ENCODE measurements at regions not wholly inside any gene's neighbourhood (a gene's known extent, or its start where the extent isn't known, plus 50 kb on each side); places are given as distances from the start of the nearest gene placed in this dataset.

- H3K27me3 Mint-ChIP-seq: peaks cover 1 to 10% of the 10 kb centered on the region in 2 donors
- CTCF ChIA-PET: interaction anchor here in 1 of 2 donors (0.6 kb wide), 1 partner anchor 108 kb away, joined by 12 read pairs; no protein-coding TSS in a partner anchor
- H3K36me3 Mint-ChIP-seq: no peaks in the 10 kb centered on the region
- H3K4me1 Mint-ChIP-seq: no peaks in the 10 kb centered on the region
- POLR2A ChIA-PET: interaction anchor here in 1 of 2 donors (0.6 kb wide), 1 partner anchor 855 kb away, joined by 3 read pairs; no protein-coding TSS in a partner anchor
- Histone ChIP-seq H3K27me3 (replicated peaks in 1 of 2; ENCODE audit: control insufficient read depth in 2 of 2, extremely low read depth in 1 of 2, insufficient read depth in 2 of 2, low read length in 1 of 2) (peaks cover 0 to 12% of the 10 kb centered on the region in 2 experiments), H3K4me3 (ENCODE audit: control insufficient read depth in 1 of 2, extremely low read depth in 1 of 2, low read length in 1 of 2) (no peak overlapping the region), H3K4me1 (ENCODE audit: control insufficient read depth in 1 of 2, extremely low read depth in 1 of 2, insufficient read depth in 2 of 2, low read length in 2 of 2) (no peaks in the 10 kb centered on the region), H3K9me3 (no peaks in the 10 kb centered on the region), H3K27ac (ENCODE audit: low read length) (no peak overlapping the region), H3K36me3 (ENCODE audit: control insufficient read depth in 2 of 2, extremely low read depth in 1 of 2, insufficient read depth in 1 of 2, low read length in 1 of 2) (no peaks in the 10 kb centered on the region)
- no peak overlapping the region for H3K27ac Mint-ChIP-seq
- no peak for DNase-seq
- H3K4me3 Mint-ChIP-seq: no peak overlapping the region
- H3K9me3 Mint-ChIP-seq: no peaks in the 10 kb centered on the region
- no peak for ATAC-seq (replicated peaks in 1 of 4)
- WGBS (ENCODE audit: insufficient coverage): 82% methylated on average over 3 of the region's 5 CpGs
Measured at GRCh38 chr6:108751851-108752732, 96.1 kb upstream of the ARMC2 start.

GRCh38 chr6:108752733-108753590 lies 95.3 kb upstream of the ARMC2 start:
- Mint-ChIP-seq H3K27ac (no peak overlapping the region), H3K4me1 (no peaks in the 10 kb centered on the region), H3K9me3 (no peaks in the 10 kb centered on the region), H3K4me3 (no peak overlapping the region), H3K27me3 (peaks cover 1 to 4% of the 10 kb centered on the region in 2 donors), H3K36me3 (no peaks in the 10 kb centered on the region)
- DNase-seq: no peak
- no peak for ATAC-seq (replicated peaks in 1 of 4)
- H3K27me3 ChIP-seq (replicated peaks in 1 of 2; ENCODE audit: control insufficient read depth in 2 of 2, extremely low read depth in 1 of 2, insufficient read depth in 2 of 2, low read length in 1 of 2): peaks cover 0 to 7% of the 10 kb centered on the region in 2 experiments
- no peak overlapping the region for H3K4me3 ChIP-seq (ENCODE audit: control insufficient read depth in 1 of 2, extremely low read depth in 1 of 2, low read length in 1 of 2)
- WGBS (ENCODE audit: insufficient coverage): 93% methylated on average over 3 of the region's 9 CpGs
- H3K36me3 ChIP-seq (ENCODE audit: control insufficient read depth in 2 of 2, extremely low read depth in 1 of 2, insufficient read depth in 1 of 2, low read length in 1 of 2): no peaks in the 10 kb centered on the region
- no peaks in the 10 kb centered on the region for H3K4me1 ChIP-seq (ENCODE audit: control insufficient read depth in 1 of 2, extremely low read depth in 1 of 2, insufficient read depth in 2 of 2, low read length in 2 of 2)
- H3K27ac ChIP-seq (ENCODE audit: low read length): no peak overlapping the region
- POLR2A ChIA-PET: interaction anchor here in 1 of 2 donors (0.6 kb wide), 1 partner anchor 854 kb away, joined by 3 read pairs; no protein-coding TSS in a partner anchor
- CTCF ChIA-PET: interaction anchor here in 1 of 2 donors (0.6 kb wide), 1 partner anchor 108 kb away, joined by 12 read pairs; no protein-coding TSS in a partner anchor
- H3K9me3 ChIP-seq: no peaks in the 10 kb centered on the region

GRCh38 chr6:108755257-108756240 lies 92.7 kb upstream of the ARMC2 start:
- WGBS (ENCODE audit: insufficient coverage): 40% methylated on average over 2 of the region's 3 CpGs
- Histone ChIP-seq H3K27me3 (replicated peaks in 1 of 2; ENCODE audit: control insufficient read depth in 2 of 2, extremely low read depth in 1 of 2, insufficient read depth in 2 of 2, low read length in 1 of 2) (peaks cover 0 to 18% of the 10 kb centered on the region in 2 experiments), H3K27ac (ENCODE audit: low read length) (no peak overlapping the region), H3K36me3 (ENCODE audit: control insufficient read depth in 2 of 2, extremely low read depth in 1 of 2, insufficient read depth in 1 of 2, low read length in 1 of 2) (no peaks in the 10 kb centered on the region), H3K9me3 (no peaks in the 10 kb centered on the region), H3K4me1 (ENCODE audit: control insufficient read depth in 1 of 2, extremely low read depth in 1 of 2, insufficient read depth in 2 of 2, low read length in 2 of 2) (no peaks in the 10 kb centered on the region), H3K4me3 (ENCODE audit: control insufficient read depth in 1 of 2, extremely low read depth in 1 of 2, low read length in 1 of 2) (no peak overlapping the region)
- Mint-ChIP-seq H3K4me3 (no peak overlapping the region), H3K9me3 (no peaks in the 10 kb centered on the region), H3K4me1 (no peaks in the 10 kb centered on the region), H3K27me3 (peaks cover 0 to 4% of the 10 kb centered on the region in 2 donors), H3K36me3 (no peaks in the 10 kb centered on the region), H3K27ac (no peak overlapping the region)
- DNase-seq: no peak
- POLR2A ChIA-PET: no interaction called here
- no peak for ATAC-seq (replicated peaks in 1 of 4)
- CTCF ChIA-PET: no interaction called here

GRCh38 chr6:108757357-108757756 lies 90.9 kb upstream of the ARMC2 start:
- H3K4me3 Mint-ChIP-seq: no peak overlapping the region
- no CpG with 5 or more reads among the region's 1 CpG for WGBS (ENCODE audit: insufficient coverage)
- H3K27ac Mint-ChIP-seq: no peak overlapping the region
- DNase-seq (no peak), ATAC-seq (replicated peaks in 1 of 4) (no peak)
- peaks cover 0 to 20% of the 10 kb centered on the region in 2 experiments for H3K27me3 ChIP-seq (replicated peaks in 1 of 2; ENCODE audit: control insufficient read depth in 2 of 2, extremely low read depth in 1 of 2, insufficient read depth in 2 of 2, low read length in 1 of 2)
- H3K9me3 ChIP-seq: no peaks in the 10 kb centered on the region
- no peaks in the 10 kb centered on the region for H3K36me3 ChIP-seq (ENCODE audit: control insufficient read depth in 2 of 2, extremely low read depth in 1 of 2, insufficient read depth in 1 of 2, low read length in 1 of 2)
- H3K36me3 Mint-ChIP-seq: no peaks in the 10 kb centered on the region
- POLR2A ChIA-PET: no interaction called here
- peaks cover 5 to 7% of the 10 kb centered on the region in 2 donors for H3K27me3 Mint-ChIP-seq
- H3K4me3 ChIP-seq (ENCODE audit: control insufficient read depth in 1 of 2, extremely low read depth in 1 of 2, low read length in 1 of 2): no peak overlapping the region
- CTCF ChIA-PET: no interaction called here
- H3K4me1 ChIP-seq (ENCODE audit: control insufficient read depth in 1 of 2, extremely low read depth in 1 of 2, insufficient read depth in 2 of 2, low read length in 2 of 2): no peaks in the 10 kb centered on the region
- peaks cover 0 to under 1% (median 0%) of the 10 kb centered on the region in 3 donors for H3K4me1 Mint-ChIP-seq
- H3K9me3 Mint-ChIP-seq: no peaks in the 10 kb centered on the region
- no peak overlapping the region for H3K27ac ChIP-seq (ENCODE audit: low read length)

- POLR2A ChIA-PET: no interaction called here
- Mint-ChIP-seq H3K4me3 (no peak overlapping the region), H3K36me3 (no peaks in the 10 kb centered on the region), H3K27me3 (peaks cover 5 to 7% of the 10 kb centered on the region in 2 donors), H3K9me3 (no peaks in the 10 kb centered on the region), H3K27ac (no peak overlapping the region), H3K4me1 (peaks cover 0 to 2% (median 0%) of the 10 kb centered on the region in 3 donors)
- no peaks in the 10 kb centered on the region for H3K36me3 ChIP-seq (ENCODE audit: control insufficient read depth in 2 of 2, extremely low read depth in 1 of 2, insufficient read depth in 1 of 2, low read length in 1 of 2)
- H3K27ac ChIP-seq (ENCODE audit: low read length): no peak overlapping the region
- DNase-seq (no peak), ATAC-seq (replicated peaks in 1 of 4) (no peak)
- H3K27me3 ChIP-seq (replicated peaks in 1 of 2; ENCODE audit: control insufficient read depth in 2 of 2, extremely low read depth in 1 of 2, insufficient read depth in 2 of 2, low read length in 1 of 2): peaks cover 0 to 17% of the 10 kb centered on the region in 2 experiments
- no peak overlapping the region for H3K4me3 ChIP-seq (ENCODE audit: control insufficient read depth in 1 of 2, extremely low read depth in 1 of 2, low read length in 1 of 2)
- H3K4me1 ChIP-seq (ENCODE audit: control insufficient read depth in 1 of 2, extremely low read depth in 1 of 2, insufficient read depth in 2 of 2, low read length in 2 of 2): no peaks in the 10 kb centered on the region
- no CpG with 5 or more reads among the region's 5 CpGs for WGBS (ENCODE audit: insufficient coverage)
- no peaks in the 10 kb centered on the region for H3K9me3 ChIP-seq
- CTCF ChIA-PET: no interaction called here
Measured at GRCh38 chr6:108758884-108759283, 89.3 kb upstream of the ARMC2 start.

Measured in T-cell (primary cell).